Trophoblast cell (in vitro differentiated cells and primary cell): ENCODE measurements at regions not wholly inside any gene's neighbourhood (a gene's known extent, or its start where the extent isn't known, plus 50 kb on each side); places are given as distances from the start of the nearest gene placed in this dataset.

Source experiments
- DNase-seq, 2 donors: peaks; one replicate each; pipeline ENCODE4 v3.0.0-alpha.2; 2016
- H2AFZ ChIP-seq: 2 replicates; pipeline ENCODE4 v1.6.1; 2013; ENCODE audit warnings: low read length, moderate library complexity, mild to moderate bottlenecking; ENCODE audit not compliant: insufficient read depth, poor library complexity
- H2AK5ac ChIP-seq: 2 replicates; pipeline ENCODE4 v1.6.1; 2013; ENCODE audit warnings: mild to moderate bottlenecking, low read length
- H2BK120ac ChIP-seq: 2 replicates; pipeline ENCODE4 v1.6.1; 2013; ENCODE audit warnings: low read length, mild to moderate bottlenecking, moderate library complexity; ENCODE audit not compliant: insufficient read depth, poor library complexity
- H2BK12ac ChIP-seq: 2 replicates; pipeline ENCODE4 v1.6.1; 2013; ENCODE audit warnings: mild to moderate bottlenecking, low read length, moderate library complexity
- H2BK5ac ChIP-seq: 2 replicates; pipeline ENCODE4 v1.6.1; 2013; ENCODE audit warnings: low read length, low read depth, moderate library complexity, mild to moderate bottlenecking; ENCODE audit not compliant: poor library complexity
- H3K14ac ChIP-seq: 2 replicates; pipeline ENCODE4 v1.6.1; 2013; ENCODE audit warnings: mild to moderate bottlenecking, low read length
- H3K18ac ChIP-seq: 2 replicates; pipeline ENCODE4 v1.6.1; 2013; ENCODE audit warnings: mild to moderate bottlenecking, low read length
- H3K23ac ChIP-seq: 2 replicates; pipeline ENCODE4 v1.6.1; 2013; ENCODE audit warnings: low read length
- H3K27ac ChIP-seq: 2 replicates; pipeline ENCODE4 v1.5.1; 2013; ENCODE audit warnings: low read depth, mild to moderate bottlenecking, inconsistent platforms, low read length, moderate library complexity
- H3K27me3 ChIP-seq: 2 replicates; pipeline ENCODE4 v1.6.1; 2013; ENCODE audit warnings: inconsistent platforms, mild to moderate bottlenecking, low read length, moderate library complexity; ENCODE audit not compliant: insufficient read depth
- H3K36me3 ChIP-seq, 2 experiments: 1 replicate in 1 of 2; 2 replicates in 1 of 2; pipeline ENCODE4 v1.6.1; 2013; ENCODE audit warnings: low read length in 2 of 2, mild to moderate bottlenecking in 2 of 2, moderate library complexity in 1 of 2; ENCODE audit not compliant: insufficient read depth in 2 of 2, control insufficient read depth in 1 of 2
- H3K4ac ChIP-seq: 2 replicates; pipeline ENCODE4 v1.6.1; 2013; ENCODE audit warnings: low read depth, mild to moderate bottlenecking, low read length, moderate library complexity
- H3K4me1 ChIP-seq, 2 experiments: 1 replicate in 1 of 2; 2 replicates in 1 of 2; pipeline ENCODE4 v1.6.1; 2013; ENCODE audit warnings: low read length in 2 of 2, mild to moderate bottlenecking in 2 of 2, moderate library complexity in 1 of 2; ENCODE audit not compliant: insufficient read depth in 2 of 2, control insufficient read depth in 1 of 2
- H3K4me2 ChIP-seq: 2 replicates; pipeline ENCODE4 v1.6.1; 2013; ENCODE audit warnings: inconsistent platforms, mild to moderate bottlenecking, low read length, moderate library complexity
- H3K4me3 ChIP-seq: 2 replicates; pipeline ENCODE4 v1.5.1; 2013; ENCODE audit warnings: mild to moderate bottlenecking, low read depth, low read length, inconsistent platforms
- H3K79me1 ChIP-seq: one replicate; pipeline ENCODE4 v1.6.1; 2013; ENCODE audit warnings: low read length
- H3K79me2 ChIP-seq: 2 replicates; pipeline ENCODE4 v1.6.1; 2013; ENCODE audit warnings: low read length, mild to moderate bottlenecking; ENCODE audit not compliant: control insufficient read depth, insufficient read depth, poor library complexity
- H3K9ac ChIP-seq: 2 replicates; pipeline ENCODE4 v1.6.1; 2013; ENCODE audit warnings: mild to moderate bottlenecking, low read length
- H3K9me3 ChIP-seq: 2 replicates; pipeline ENCODE4 v1.6.1; 2013; ENCODE audit warnings: low read depth, mild to moderate bottlenecking, control low read depth, inconsistent platforms, low read length; ENCODE audit not compliant: insufficient read depth
- H4K12ac ChIP-seq: 2 replicates; pipeline ENCODE4 v1.6.1; 2013; ENCODE audit warnings: low read depth, mild to moderate bottlenecking, low read length, moderate library complexity
- H4K8ac ChIP-seq: 2 replicates; pipeline ENCODE4 v1.6.1; 2013; ENCODE audit warnings: low read depth, mild to moderate bottlenecking, low read length, moderate library complexity
- H4K91ac ChIP-seq: one replicate; pipeline ENCODE4 v1.6.1; 2013; ENCODE audit warnings: low read depth, mild to moderate bottlenecking, low read length, moderate library complexity
- WGBS: extraction: QIAGEN DNeasy Blood & Tissue Kit; methylation state at CpG from one replicate; pipeline ENCODE4 v1.1.7; 2013; ENCODE audit warnings: missing lambda C conversion rate; ENCODE audit not compliant: insufficient read length, insufficient coverage; ENCODE audit errors: extremely low coverage; 5-methylcytosine and 5-hydroxymethylcytosine counted together

DNA sequence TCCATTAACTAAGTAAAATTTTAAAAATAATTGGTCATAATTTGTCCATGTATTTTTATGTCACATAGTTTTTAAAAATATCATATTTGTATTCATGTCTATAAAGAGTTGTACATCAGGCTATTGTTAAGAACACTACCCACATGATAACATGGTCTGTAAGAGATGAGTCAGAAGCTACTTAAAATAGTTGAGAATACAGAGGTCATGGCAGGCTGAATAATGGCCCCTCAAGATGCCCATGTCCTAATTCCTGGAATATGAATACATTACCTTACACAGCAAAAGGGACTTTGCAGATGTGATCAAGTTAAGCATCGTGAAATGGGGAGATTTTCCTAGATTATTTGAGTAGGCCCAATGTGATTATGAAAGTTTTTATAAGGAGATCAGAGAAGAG is 782.9 kb upstream of the GOLIM4 start:
- no peak overlapping the region for H3K23ac ChIP-seq
- H3K4ac ChIP-seq = no peak overlapping the region
- peak; percentile 13 to 67 for DNase-seq
- no peak overlapping the region for H4K91ac ChIP-seq
- no CpG with 5 or more reads among the region's 1 CpG for WGBS
- H3K4me3 ChIP-seq = no peak overlapping the region
- peak overlapping the region; percentile 16 for H3K27ac ChIP-seq
- no peak overlapping the region for H2BK120ac ChIP-seq
- H3K27me3 ChIP-seq = no peaks in the 10 kb centered on the region
- H3K79me1 ChIP-seq = peaks cover 2% of the 10 kb centered on the region
- H3K4me2 ChIP-seq = no peak overlapping the region
- peaks cover 3 to 6% of the 10 kb centered on the region in 2 experiments for H3K4me1 ChIP-seq
- H3K36me3 ChIP-seq = no peaks in the 10 kb centered on the region
- no peak overlapping the region for H3K9ac ChIP-seq
- H3K9me3 ChIP-seq = no peaks in the 10 kb centered on the region
- no peak overlapping the region for H2BK5ac ChIP-seq
- no peak overlapping the region for H2BK12ac ChIP-seq
- H3K79me2 ChIP-seq = no peaks in the 10 kb centered on the region
- H3K18ac ChIP-seq = no peak overlapping the region
- H2AK5ac ChIP-seq = no peak overlapping the region
- H2AFZ ChIP-seq = no peak overlapping the region
- no peak overlapping the region for H3K14ac ChIP-seq
- H4K12ac ChIP-seq = no peak overlapping the region
- H4K8ac ChIP-seq = no peak overlapping the region

- H2AK5ac ChIP-seq = no peak overlapping the region
- no CpG with 5 or more reads among the region's 1 CpG for WGBS
- H4K8ac ChIP-seq = no peak overlapping the region
- no peaks in the 10 kb centered on the region for H3K79me2 ChIP-seq
- H4K91ac ChIP-seq = no peak overlapping the region
- H3K27ac ChIP-seq = peak overlapping the region; percentile 44
- no peak overlapping the region for H2AFZ ChIP-seq
- no peak overlapping the region for H3K4me2 ChIP-seq
- no peak overlapping the region for H4K12ac ChIP-seq
- H2BK5ac ChIP-seq = no peak overlapping the region
- H3K27me3 ChIP-seq = no peaks in the 10 kb centered on the region
- H3K18ac ChIP-seq = no peak overlapping the region
- no peaks in the 10 kb centered on the region for H3K9me3 ChIP-seq
- peak; percentile 38 to 84 for DNase-seq
- no peak overlapping the region for H3K4ac ChIP-seq
- H3K23ac ChIP-seq = no peak overlapping the region
- peaks cover 2% of the 10 kb centered on the region for H3K79me1 ChIP-seq
- H3K14ac ChIP-seq = no peak overlapping the region
- H3K9ac ChIP-seq = no peak overlapping the region
- peaks cover 3 to 6% of the 10 kb centered on the region in 2 experiments for H3K4me1 ChIP-seq
- no peak overlapping the region for H3K4me3 ChIP-seq
- H2BK120ac ChIP-seq = no peak overlapping the region
- no peak overlapping the region for H2BK12ac ChIP-seq
- H3K36me3 ChIP-seq = no peaks in the 10 kb centered on the region
Observed at GRCh38 chr3:168877899-168878298, 782.2 kb upstream of the GOLIM4 start.

DNA sequence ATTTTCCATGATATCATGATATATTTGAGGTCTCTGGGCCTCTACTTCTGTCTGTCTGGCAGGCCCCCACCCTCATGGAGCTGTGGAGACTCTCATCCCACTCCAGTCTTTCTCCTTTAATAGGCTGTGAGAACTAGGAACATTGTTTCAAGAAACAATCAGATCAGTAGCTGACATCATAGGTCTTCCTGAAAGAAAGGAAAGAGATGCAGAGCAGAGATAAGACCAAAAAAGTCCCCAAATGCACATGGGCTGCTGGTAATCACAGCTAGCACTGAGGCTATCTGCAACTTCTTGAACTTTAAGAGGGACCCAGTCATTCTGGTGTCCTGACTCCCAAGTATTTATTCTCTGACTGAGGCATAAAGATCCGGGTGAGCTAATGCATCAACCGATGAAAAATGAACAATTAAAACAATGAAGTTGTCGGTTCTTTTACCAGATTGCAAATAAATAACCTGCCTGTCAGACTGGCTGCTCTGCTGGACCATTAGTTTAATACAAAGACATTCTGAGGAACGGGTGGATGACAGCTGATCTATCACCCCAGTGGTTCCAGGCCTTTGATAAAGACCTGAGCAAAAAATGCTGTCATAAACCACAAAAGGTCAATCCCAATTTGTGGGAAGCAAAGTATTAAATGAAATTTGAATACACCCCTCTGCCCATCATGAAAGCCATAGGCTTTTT is 780.8 kb upstream of the GOLIM4 start:
- WGBS = no CpG with 5 or more reads among the region's 4 CpGs
- H3K23ac ChIP-seq = no peak overlapping the region
- H2AK5ac ChIP-seq = no peak overlapping the region
- H2BK120ac ChIP-seq = no peak overlapping the region
- H3K36me3 ChIP-seq = no peaks in the 10 kb centered on the region
- H4K12ac ChIP-seq = no peak overlapping the region
- H3K27me3 ChIP-seq = no peaks in the 10 kb centered on the region
- no peak overlapping the region for H3K4me3 ChIP-seq
- no peak overlapping the region for H3K4ac ChIP-seq
- DNase-seq = no peak
- no peak overlapping the region for H3K9ac ChIP-seq
- H4K8ac ChIP-seq = no peak overlapping the region
- no peaks in the 10 kb centered on the region for H3K79me2 ChIP-seq
- peaks cover 2% of the 10 kb centered on the region for H3K79me1 ChIP-seq
- no peak overlapping the region for H2BK5ac ChIP-seq
- H2BK12ac ChIP-seq = no peak overlapping the region
- peak overlapping the region; percentile 44 for H3K27ac ChIP-seq
- no peak overlapping the region for H3K18ac ChIP-seq
- H2AFZ ChIP-seq = no peak overlapping the region
- H3K4me2 ChIP-seq = no peak overlapping the region
- H3K9me3 ChIP-seq = no peaks in the 10 kb centered on the region
- H3K14ac ChIP-seq = no peak overlapping the region
- H4K91ac ChIP-seq = no peak overlapping the region
- H3K4me1 ChIP-seq = peaks cover 3 to 6% of the 10 kb centered on the region in 2 experiments

- H3K18ac ChIP-seq = no peak overlapping the region
- H3K4me1 ChIP-seq = peaks cover 3 to 6% of the 10 kb centered on the region in 2 experiments
- H3K14ac ChIP-seq = no peak overlapping the region
- no peak overlapping the region for H3K27ac ChIP-seq
- DNase-seq = no peak
- no peaks in the 10 kb centered on the region for H3K9me3 ChIP-seq
- H4K91ac ChIP-seq = no peak overlapping the region
- H2AFZ ChIP-seq = no peak overlapping the region
- no peaks in the 10 kb centered on the region for H3K27me3 ChIP-seq
- no peaks in the 10 kb centered on the region for H3K79me2 ChIP-seq
- no peak overlapping the region for H3K4me3 ChIP-seq
- no peak overlapping the region for H3K9ac ChIP-seq
- H4K8ac ChIP-seq = no peak overlapping the region
- no peak overlapping the region for H3K4me2 ChIP-seq
- no CpG with 5 or more reads among the region's 3 CpGs for WGBS
- H2BK12ac ChIP-seq = no peak overlapping the region
- H3K23ac ChIP-seq = no peak overlapping the region
- H3K79me1 ChIP-seq = peaks cover 2% of the 10 kb centered on the region
- no peak overlapping the region for H2AK5ac ChIP-seq
- H3K36me3 ChIP-seq = no peaks in the 10 kb centered on the region
- H2BK5ac ChIP-seq = no peak overlapping the region
- no peak overlapping the region for H2BK120ac ChIP-seq
- H3K4ac ChIP-seq = no peak overlapping the region
- no peak overlapping the region for H4K12ac ChIP-seq
Observed at GRCh38 chr3:168872826-168873225, 777.1 kb upstream of the GOLIM4 start.
